Gastroesophageal sphincter (tissue), 4 donors: ENCODE measurements at regions not wholly inside any gene's neighbourhood (a gene's known extent, or its start where the extent isn't known, plus 50 kb on each side); places are given as distances from the start of the nearest gene placed in this dataset.
"Not testable (repeated sequence)": the region's sequence is repeated elsewhere in the genome, so short reads cannot be mapped to it uniquely, and the experiment has no call there.

ENCODE experiments used
- ATAC-seq: fragments of 150-250 bp; one replicate; pipeline ENCODE4 v1.9.1; 2016; ENCODE audit warnings: mild to moderate bottlenecking, moderate library complexity
- H3K27ac ChIP-seq, 4 donors: fragments of 200-600 bp; sonication (generic) in 3 of 4; 1 replicate in 3 of 4; 2 replicates in 1 of 4; pipeline ENCODE4 v1.5.1; 2016 to 2019
- H3K27me3 ChIP-seq: fragments of 200-600 bp; sonication (generic); one replicate; pipeline ENCODE4 v1.5.1; 2019
- H3K36me3 ChIP-seq, 2 donors: fragments of 200-600 bp; sonication (generic); one replicate each; pipeline ENCODE4 v1.5.1; 2019; ENCODE audit warnings: control low read depth in 1 of 2
- H3K4me1 ChIP-seq, 3 donors: fragments of 200-600 bp; sonication (generic); 1 replicate in 2 of 3; 2 replicates in 1 of 3; pipeline ENCODE4 v1.5.1; 2016 to 2019; ENCODE audit warnings: control low read depth in 2 of 3
- H3K4me3 ChIP-seq, 2 donors: fragments of 200-600 bp; sonication (generic); one replicate each; pipeline ENCODE4 v1.5.1; 2019; ENCODE audit warnings: mild to moderate bottlenecking in 1 of 2, moderate library complexity in 1 of 2
- H3K9me3 ChIP-seq, 3 donors: fragments of 200-600 bp; sonication (generic); one replicate each; pipeline ENCODE4 v1.5.1; 2017 to 2019; ENCODE audit warnings: control low read depth in 2 of 3
- EP300 ChIP-seq: sonication (generic); formaldehyde crosslinking; IDR thresholded peaks from one replicate; pipeline ENCODE4 v1.6.1; 2017; ENCODE audit warnings: antibody characterized with exemption, mild to moderate bottlenecking
- POLR2A ChIP-seq, 2 donors: fragments of 450-650 bp; IDR thresholded peaks; one replicate each; pipeline ENCODE4 v1.6.1; 2017; ENCODE audit warnings: antibody characterized with exemption in 2 of 2, mild to moderate bottlenecking in 2 of 2, moderate library complexity in 1 of 2
- POLR2AphosphoS5 ChIP-seq: sonication (generic); formaldehyde crosslinking; IDR thresholded peaks from one replicate; pipeline ENCODE4 v1.6.1; 2017; ENCODE audit warnings: antibody characterized with exemption
- whole genome bisulfite sequencing, 2 donors: methylation state at CpG; one replicate each; pipeline ENCODE4 v1.1.5; 2018; ENCODE audit warnings: low coverage in 1 of 2; 5-methylcytosine and 5-hydroxymethylcytosine counted together
- TF ChIP-seq, protein P1 (sequence below), 4 experiments: fragments of 200-600 bp in 2 of 4; fragments of 450-650 bp in 2 of 4; sonication (generic) in 1 of 4; IDR thresholded peaks; one replicate each; pipeline ENCODE4 v1.5.1; 2017 to 2019; ENCODE audit warnings: antibody characterized with exemption in 4 of 4, mild to moderate bottlenecking in 2 of 4, moderate library complexity in 2 of 4

DNA sequence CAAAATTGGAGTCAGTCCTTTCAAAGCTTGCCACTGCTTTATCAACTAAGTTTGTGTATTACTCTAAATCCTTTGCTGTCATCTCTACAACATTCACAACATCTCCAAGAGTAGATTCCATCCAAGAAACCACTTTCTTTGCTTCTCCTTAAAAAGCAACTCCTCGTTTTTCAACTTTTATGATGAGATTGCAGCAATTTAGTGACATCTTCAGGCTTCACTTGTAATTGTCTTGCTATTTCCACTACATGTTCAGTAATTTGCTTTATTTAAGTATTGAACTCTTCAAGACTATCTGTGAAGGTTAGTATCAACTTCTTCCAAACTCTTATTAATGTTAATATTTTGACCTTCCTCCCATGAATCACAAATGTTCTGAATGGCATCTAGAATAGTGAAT, 747.9 kb downstream of the TMTC2 start:
- no peak for TF ChIP-seq EP300
- no peak for TF ChIP-seq POLR2AphosphoS5
- TF ChIP-seq POLR2A (IDR thresholded peaks at IDR 0.05), result no peak
- TF ChIP-seq, protein P1, sequence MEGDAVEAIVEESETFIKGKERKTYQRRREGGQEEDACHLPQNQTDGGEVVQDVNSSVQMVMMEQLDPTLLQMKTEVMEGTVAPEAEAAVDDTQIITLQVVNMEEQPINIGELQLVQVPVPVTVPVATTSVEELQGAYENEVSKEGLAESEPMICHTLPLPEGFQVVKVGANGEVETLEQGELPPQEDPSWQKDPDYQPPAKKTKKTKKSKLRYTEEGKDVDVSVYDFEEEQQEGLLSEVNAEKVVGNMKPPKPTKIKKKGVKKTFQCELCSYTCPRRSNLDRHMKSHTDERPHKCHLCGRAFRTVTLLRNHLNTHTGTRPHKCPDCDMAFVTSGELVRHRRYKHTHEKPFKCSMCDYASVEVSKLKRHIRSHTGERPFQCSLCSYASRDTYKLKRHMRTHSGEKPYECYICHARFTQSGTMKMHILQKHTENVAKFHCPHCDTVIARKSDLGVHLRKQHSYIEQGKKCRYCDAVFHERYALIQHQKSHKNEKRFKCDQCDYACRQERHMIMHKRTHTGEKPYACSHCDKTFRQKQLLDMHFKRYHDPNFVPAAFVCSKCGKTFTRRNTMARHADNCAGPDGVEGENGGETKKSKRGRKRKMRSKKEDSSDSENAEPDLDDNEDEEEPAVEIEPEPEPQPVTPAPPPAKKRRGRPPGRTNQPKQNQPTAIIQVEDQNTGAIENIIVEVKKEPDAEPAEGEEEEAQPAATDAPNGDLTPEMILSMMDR (IDR thresholded peaks at IDR 0.05), result no peak
- Histone ChIP-seq H3K4me3 (no peak overlapping the region), H3K27ac (no peak overlapping the region), H3K36me3 (no peaks in the 10 kb centered on the region), H3K4me1 (no peaks in the 10 kb centered on the region), H3K9me3 (peaks cover 0 to 23% (median 0%) of the 10 kb centered on the region in 3 donors), H3K27me3 (no peaks in the 10 kb centered on the region)
- no peak for ATAC-seq
- 38 to 50% methylated on average over 1 of the region's 1 CpG for WGBS, 2 donors

DNA sequence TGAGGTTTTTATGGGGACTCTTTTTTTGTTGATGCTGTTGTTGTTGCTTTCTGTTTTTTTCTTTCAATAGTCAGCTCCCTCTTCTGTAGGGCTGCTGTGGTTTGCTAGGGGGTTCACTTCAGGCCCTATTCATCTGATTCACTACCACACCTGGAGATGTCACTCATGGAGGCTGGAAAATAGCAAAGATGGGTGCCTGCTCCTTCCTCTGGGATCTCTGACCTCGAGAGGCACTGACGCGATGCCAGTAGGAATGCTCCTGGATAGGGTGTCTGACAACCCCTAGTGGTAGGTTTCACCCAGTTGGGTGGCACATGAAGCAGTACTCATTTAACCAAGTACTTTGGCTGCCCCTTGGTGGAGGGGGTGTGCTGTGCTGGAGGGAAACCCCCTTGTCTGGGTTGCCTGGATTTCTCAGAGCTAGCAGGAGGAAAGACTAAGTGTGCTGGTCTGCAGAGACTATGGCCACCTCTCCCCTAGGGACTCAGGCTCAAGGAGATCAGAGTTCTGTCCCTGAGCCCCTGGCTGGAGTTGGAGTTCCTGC, 745.5 kb downstream of the TMTC2 start:
- Histone ChIP-seq H3K27me3 (no peaks in the 10 kb centered on the region), H3K4me1 (no peaks in the 10 kb centered on the region), H3K36me3 (no peaks in the 10 kb centered on the region), H3K27ac (no peak overlapping the region), H3K4me3 (no peak overlapping the region), H3K9me3 (peaks cover 0 to 26% (median 0%) of the 10 kb centered on the region in 3 donors)
- WGBS, 2 donors, result 92% methylated on average over 2 of the region's 3 CpGs; no CpG with 5 or more reads in 1 of the 2 donors
- no peak for ATAC-seq
- TF ChIP-seq POLR2AphosphoS5, result no peak

GRCh38 chr12:83427586-83428136, 741.0 kb downstream of the TMTC2 start:
- H3K36me3 ChIP-seq, ATAC-seq, H3K4me1 ChIP-seq, H3K27me3 ChIP-seq, H3K4me3 ChIP-seq, H3K27ac ChIP-seq: not testable (repeated sequence)
- H3K9me3 ChIP-seq, result peaks cover 0 to 30% (median 0%) of the 10 kb centered on the region in 3 donors
- 79 to 83% methylated on average over 2 of the region's 2 CpGs for WGBS, 2 donors

- Histone ChIP-seq H3K27me3 (no peaks in the 10 kb centered on the region), H3K9me3 (no peaks in the 10 kb centered on the region), H3K27ac (no peak overlapping the region), H3K4me1 (no peaks in the 10 kb centered on the region), H3K36me3 (no peaks in the 10 kb centered on the region), H3K4me3 (no peak overlapping the region)
- no peak for ATAC-seq
- 80% methylated on average over 1 of the region's 3 CpGs; no CpG with 5 or more reads in 1 of the 2 donors for WGBS, 2 donors
- TF ChIP-seq, protein P1 (IDR thresholded peaks at IDR 0.05), result no peak
- TF ChIP-seq POLR2A (IDR thresholded peaks at IDR 0.05), result no peak
- no peak for TF ChIP-seq EP300
- TF ChIP-seq POLR2AphosphoS5, result no peak
Observed at GRCh38 chr12:83414981-83415380, 728.3 kb downstream of the TMTC2 start.

- Histone ChIP-seq H3K27ac (no peak overlapping the region), H3K9me3 (no peaks in the 10 kb centered on the region), H3K27me3 (no peaks in the 10 kb centered on the region), H3K4me3 (no peak overlapping the region), H3K36me3 (no peaks in the 10 kb centered on the region), H3K4me1 (no peaks in the 10 kb centered on the region)
- ATAC-seq, result no peak
- no peak for TF ChIP-seq POLR2A (IDR thresholded peaks at IDR 0.05)
- TF ChIP-seq, protein P1 (IDR thresholded peaks at IDR 0.05), result no peak
- TF ChIP-seq POLR2AphosphoS5, result no peak
- TF ChIP-seq EP300, result no peak
- WGBS, 2 donors, result 88 to 93% methylated on average over 2 of the region's 2 CpGs
Observed at GRCh38 chr12:83408851-83409250, 722.1 kb downstream of the TMTC2 start.

- H3K36me3 ChIP-seq, result no peaks in the 10 kb centered on the region
- H3K4me3 ChIP-seq, result no peak overlapping the region
- H3K4me1 ChIP-seq, result no peaks in the 10 kb centered on the region
- WGBS, 2 donors, result 41 to 54% methylated on average over 2 of the region's 2 CpGs
- no peak overlapping the region for H3K27ac ChIP-seq
- H3K9me3 ChIP-seq, result no peaks in the 10 kb centered on the region
- TF ChIP-seq POLR2AphosphoS5 (no peak), EP300 (no peak), POLR2A (IDR thresholded peaks at IDR 0.05) (no peak)
- TF ChIP-seq, protein P1 (IDR thresholded peaks at IDR 0.05), result no peak
- no peaks in the 10 kb centered on the region for H3K27me3 ChIP-seq
- ATAC-seq, result no peak
Observed at GRCh38 chr12:83408146-83408545, 721.4 kb downstream of the TMTC2 start.
